Small intestine (tissue), 7 donors: ENCODE measurements at regions not wholly inside any gene's neighbourhood (a gene's known extent, or its start where the extent isn't known, plus 50 kb on each side); places are given as distances from the start of the nearest gene placed in this dataset.

Experiments
- DNase-seq, 2 donors: peaks; one replicate each; pipeline versions ENCODE4 v3.0.0 to v3.0.0-alpha.2; 2013
- FAIRE-seq: peaks from 2 replicates; lab custom pipeline; 2012; peaks lifted over from hg19 to GRCh38; lab: Jason Lieb, UNC
- H3K27ac ChIP-seq, 3 donors: one replicate each; pipeline ENCODE4 v1.5.1; 2013; ENCODE audit warnings: low read length in 2 of 3, mild to moderate bottlenecking in 2 of 3, control low read depth in 1 of 3, inconsistent platforms in 1 of 3, low read depth in 1 of 3, moderate library complexity in 1 of 3
- H3K27me3 ChIP-seq, 3 donors: one replicate each; pipeline ENCODE4 v1.6.1; 2013; ENCODE audit warnings: low read length in 3 of 3, inconsistent platforms in 1 of 3; ENCODE audit not compliant: control insufficient read depth in 3 of 3, insufficient read depth in 3 of 3
- H3K36me3 ChIP-seq, 3 donors: one replicate each; pipeline ENCODE4 v1.6.1; 2013; ENCODE audit warnings: low read length in 3 of 3, inconsistent platforms in 1 of 3, low read depth in 1 of 3, mild to moderate bottlenecking in 1 of 3, moderate library complexity in 1 of 3; ENCODE audit not compliant: control insufficient read depth in 3 of 3, insufficient read depth in 2 of 3
- H3K4me1 ChIP-seq, 3 donors: one replicate each; pipeline ENCODE4 v1.6.1; 2013; ENCODE audit warnings: low read length in 2 of 3, inconsistent platforms in 1 of 3, low read depth in 1 of 3, mild to moderate bottlenecking in 1 of 3, moderate library complexity in 1 of 3; ENCODE audit not compliant: control insufficient read depth in 3 of 3, insufficient read depth in 2 of 3
- H3K4me3 ChIP-seq, 3 donors: one replicate each; pipeline ENCODE4 v1.5.1; 2013; ENCODE audit warnings: low read length in 3 of 3, control low read depth in 1 of 3, inconsistent platforms in 1 of 3, low read depth in 1 of 3, mild to moderate bottlenecking in 1 of 3, moderate library complexity in 1 of 3
- H3K9me3 ChIP-seq, 2 donors: one replicate each; pipeline ENCODE4 v1.6.1; 2013; ENCODE audit warnings: low read depth in 1 of 2, low read length in 1 of 2; ENCODE audit not compliant: control insufficient read depth in 2 of 2, insufficient read depth in 1 of 2
- WGBS, 3 donors: extraction: QIAGEN DNeasy Blood & Tissue Kit; methylation state at CpG; one replicate each; pipeline ENCODE4 v1.1.7; 2013; 5-methylcytosine and 5-hydroxymethylcytosine counted together
- donor health status: healthy with polysubstance abuse.
- donor health status: control.
- donor health status: control.
- donor health status: Bipolar disorder and iron deficiency.
- donor health status: healthy.

GRCh38 chr2:153394247-153394646 is 84.3 kb downstream of the RPRM start:
- Histone ChIP-seq H3K4me3 (no peak overlapping the region), H3K27me3 (no peaks in the 10 kb centered on the region), H3K36me3 (no peaks in the 10 kb centered on the region), H3K9me3 (no peaks in the 10 kb centered on the region), H3K4me1 (no peaks in the 10 kb centered on the region), H3K27ac (no peak overlapping the region)
- FAIRE-seq (no peak), DNase-seq (no peak)

DNA sequence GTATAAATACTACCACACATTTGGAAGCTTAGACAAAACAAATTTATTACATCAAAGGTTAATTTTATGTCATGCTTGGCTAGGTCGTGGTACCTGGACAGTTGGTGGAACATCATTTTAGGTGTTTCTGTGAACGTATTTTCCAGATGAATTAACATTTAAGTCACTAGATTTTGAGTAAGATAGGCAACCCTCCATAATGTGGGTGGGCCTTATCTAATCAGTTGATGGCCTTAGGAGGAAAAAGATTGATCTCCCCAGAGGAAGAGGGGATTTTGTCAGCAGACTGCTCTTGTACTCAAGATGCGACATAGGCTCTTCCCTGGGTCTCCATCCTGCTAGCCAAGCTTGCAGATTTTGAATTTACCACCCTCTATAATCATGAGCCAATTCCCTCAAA is 85.0 kb downstream of the RPRM start:
- H3K4me1 ChIP-seq = no peaks in the 10 kb centered on the region
- H3K27ac ChIP-seq = no peak overlapping the region
- FAIRE-seq (no peak), DNase-seq (no peak)
- 56 to 61% (median 56%) methylated on average over 3 of the region's 3 CpGs for WGBS, 3 donors
- H3K27me3 ChIP-seq = no peaks in the 10 kb centered on the region
- H3K9me3 ChIP-seq = no peaks in the 10 kb centered on the region
- H3K4me3 ChIP-seq = no peak overlapping the region
- H3K36me3 ChIP-seq = no peaks in the 10 kb centered on the region

GRCh38 chr2:153391131-153391530 is 87.4 kb downstream of the RPRM start:
- no peaks in the 10 kb centered on the region for H3K4me1 ChIP-seq
- H3K9me3 ChIP-seq = no peaks in the 10 kb centered on the region
- DNase-seq (no peak), FAIRE-seq (no peak)
- no peak overlapping the region for H3K27ac ChIP-seq
- H3K4me3 ChIP-seq = no peak overlapping the region
- no peaks in the 10 kb centered on the region for H3K27me3 ChIP-seq
- 70 to 75% (median 74%) methylated on average over 5 of the region's 5 CpGs for WGBS, 3 donors
- no peaks in the 10 kb centered on the region for H3K36me3 ChIP-seq

DNA sequence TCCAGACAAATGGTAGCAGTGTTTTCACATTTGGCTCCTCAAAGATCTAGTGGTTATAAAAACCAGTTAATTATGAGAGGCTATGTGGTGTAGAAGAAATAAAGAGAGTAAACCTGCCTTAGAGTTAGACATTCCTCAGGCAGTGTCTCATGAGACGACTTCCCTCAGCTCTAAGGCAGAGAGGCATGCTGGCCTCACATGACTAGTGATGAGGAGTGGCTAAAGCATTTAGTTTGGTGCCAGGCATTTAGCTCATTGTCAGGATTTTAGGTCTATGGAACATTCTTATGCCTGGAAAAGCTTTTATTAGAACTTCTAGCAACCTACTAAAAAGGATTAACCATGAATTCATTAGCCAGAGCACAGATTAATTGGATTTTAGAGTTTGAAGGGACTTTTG is 90.3 kb downstream of the RPRM start:
- DNase-seq (no peak), FAIRE-seq (no peak)
- H3K27me3 ChIP-seq = no peaks in the 10 kb centered on the region
- H3K4me3 ChIP-seq = no peak overlapping the region
- 39 to 55% (median 41%) methylated on average over 1 of the region's 1 CpG for WGBS, 3 donors
- no peaks in the 10 kb centered on the region for H3K36me3 ChIP-seq
- H3K4me1 ChIP-seq = no peaks in the 10 kb centered on the region
- no peaks in the 10 kb centered on the region for H3K9me3 ChIP-seq
- H3K27ac ChIP-seq = no peak overlapping the region

DNA sequence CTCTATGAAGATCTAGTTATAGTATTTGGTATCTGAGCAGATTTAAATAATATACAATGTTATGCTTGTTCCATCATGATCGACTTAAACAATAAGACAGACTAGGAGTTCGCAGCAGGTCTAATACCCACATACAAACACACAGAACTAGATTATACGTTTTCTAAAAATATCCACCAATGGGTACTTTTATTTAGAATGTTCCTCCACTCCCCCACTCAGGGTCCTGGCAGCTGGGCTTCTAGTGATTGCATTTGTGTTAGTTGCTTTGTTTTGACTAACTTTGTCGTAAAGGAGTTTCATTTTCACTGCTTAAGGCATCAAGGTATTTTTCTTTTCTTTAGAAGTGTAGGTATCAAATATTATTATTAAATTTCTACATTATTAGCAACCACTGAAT is 91.4 kb downstream of the RPRM start:
- Histone ChIP-seq H3K27ac (no peak overlapping the region), H3K4me1 (no peaks in the 10 kb centered on the region), H3K9me3 (no peaks in the 10 kb centered on the region), H3K36me3 (no peaks in the 10 kb centered on the region), H3K27me3 (no peaks in the 10 kb centered on the region), H3K4me3 (no peak overlapping the region)
- 70 to 87% (median 76%) methylated on average over 4 of the region's 4 CpGs for WGBS, 3 donors
- no peak for DNase-seq
- FAIRE-seq = no peak

DNA sequence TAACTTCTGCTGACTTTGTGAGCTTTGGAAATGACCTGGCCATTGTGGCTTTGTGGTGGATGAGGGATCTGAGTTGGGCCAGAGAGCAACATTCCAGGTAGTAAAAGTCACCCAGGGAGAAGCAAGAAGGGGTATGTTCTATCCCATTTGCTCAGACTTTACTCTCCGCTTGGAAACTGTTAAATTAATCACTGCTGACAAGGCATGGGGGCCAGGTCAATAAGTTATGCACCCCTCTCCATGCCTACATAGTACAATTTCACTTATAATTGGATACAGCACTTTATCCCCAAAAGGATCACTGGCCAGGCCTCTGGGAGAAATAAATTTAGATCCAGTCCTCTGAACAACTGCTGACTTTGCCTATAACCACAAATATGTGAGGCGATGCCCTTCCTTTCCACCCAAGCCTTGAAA is 92.1 kb downstream of the RPRM start:
- Histone ChIP-seq H3K4me1 (no peaks in the 10 kb centered on the region), H3K36me3 (no peaks in the 10 kb centered on the region), H3K27me3 (no peaks in the 10 kb centered on the region), H3K4me3 (no peak overlapping the region), H3K27ac (no peak overlapping the region), H3K9me3 (no peaks in the 10 kb centered on the region)
- DNase-seq (no peak), FAIRE-seq (no peak)
- 66 to 78% (median 70%) methylated on average over 2 of the region's 2 CpGs for WGBS, 3 donors

GRCh38 chr2:153373510-153374279 is 104.9 kb downstream of the RPRM start:
- FAIRE-seq (no peak), DNase-seq (no peak)
- no peaks in the 10 kb centered on the region for H3K36me3 ChIP-seq
- no peak overlapping the region for H3K4me3 ChIP-seq
- no peaks in the 10 kb centered on the region for H3K27me3 ChIP-seq
- no peaks in the 10 kb centered on the region for H3K9me3 ChIP-seq
- 76 to 86% (median 79%) methylated on average over 3 of the region's 3 CpGs for WGBS, 3 donors
- H3K27ac ChIP-seq = no peak overlapping the region
- H3K4me1 ChIP-seq = no peaks in the 10 kb centered on the region

DNA sequence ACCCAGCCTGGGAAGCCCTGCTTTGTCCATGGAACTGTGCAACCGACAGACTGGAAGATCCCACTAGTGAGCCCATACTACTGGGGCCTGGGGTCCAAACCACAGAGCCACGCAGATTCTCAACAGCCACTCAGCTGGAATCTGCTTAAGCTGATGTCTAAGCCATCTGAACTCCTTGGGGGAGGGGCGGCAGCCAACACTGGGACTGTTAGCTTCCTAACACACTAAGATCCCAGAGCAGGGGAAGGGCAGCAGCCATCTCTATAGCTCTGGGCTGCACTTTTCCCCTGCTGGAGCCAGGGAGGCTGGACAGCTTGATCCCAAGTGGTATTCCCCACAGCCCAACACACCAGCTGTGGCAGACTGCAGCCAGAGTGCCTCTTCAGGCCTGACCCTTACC is 118.3 kb downstream of the RPRM start:
- H3K27ac ChIP-seq = no peak overlapping the region
- no peaks in the 10 kb centered on the region for H3K4me1 ChIP-seq
- H3K9me3 ChIP-seq = peaks cover 0 to 10% of the 10 kb centered on the region in 2 donors
- 78 to 86% (median 84%) methylated on average over 3 of the region's 3 CpGs for WGBS, 3 donors
- no peaks in the 10 kb centered on the region for H3K36me3 ChIP-seq
- FAIRE-seq (no peak), DNase-seq (no peak)
- no peak overlapping the region for H3K4me3 ChIP-seq
- no peaks in the 10 kb centered on the region for H3K27me3 ChIP-seq

- FAIRE-seq (no peak), DNase-seq (no peak)
- H3K4me3 ChIP-seq = no peak overlapping the region
- no peaks in the 10 kb centered on the region for H3K36me3 ChIP-seq
- no peaks in the 10 kb centered on the region for H3K4me1 ChIP-seq
- no peaks in the 10 kb centered on the region for H3K27me3 ChIP-seq
- WGBS, 3 donors = 13 to 38% (median 22%) methylated on average over 1 of the region's 1 CpG
- H3K9me3 ChIP-seq = no peaks in the 10 kb centered on the region
- H3K27ac ChIP-seq = no peak overlapping the region
These were observed 124.2 kb downstream of the RPRM start for GRCh38 chr2:153354377-153354776.
